ENCODE measurements at regions not wholly inside any gene's neighbourhood (a gene's known extent, or its start where the extent isn't known, plus 50 kb on each side); places are given as distances from the start of the nearest gene placed in this dataset.

DNA sequence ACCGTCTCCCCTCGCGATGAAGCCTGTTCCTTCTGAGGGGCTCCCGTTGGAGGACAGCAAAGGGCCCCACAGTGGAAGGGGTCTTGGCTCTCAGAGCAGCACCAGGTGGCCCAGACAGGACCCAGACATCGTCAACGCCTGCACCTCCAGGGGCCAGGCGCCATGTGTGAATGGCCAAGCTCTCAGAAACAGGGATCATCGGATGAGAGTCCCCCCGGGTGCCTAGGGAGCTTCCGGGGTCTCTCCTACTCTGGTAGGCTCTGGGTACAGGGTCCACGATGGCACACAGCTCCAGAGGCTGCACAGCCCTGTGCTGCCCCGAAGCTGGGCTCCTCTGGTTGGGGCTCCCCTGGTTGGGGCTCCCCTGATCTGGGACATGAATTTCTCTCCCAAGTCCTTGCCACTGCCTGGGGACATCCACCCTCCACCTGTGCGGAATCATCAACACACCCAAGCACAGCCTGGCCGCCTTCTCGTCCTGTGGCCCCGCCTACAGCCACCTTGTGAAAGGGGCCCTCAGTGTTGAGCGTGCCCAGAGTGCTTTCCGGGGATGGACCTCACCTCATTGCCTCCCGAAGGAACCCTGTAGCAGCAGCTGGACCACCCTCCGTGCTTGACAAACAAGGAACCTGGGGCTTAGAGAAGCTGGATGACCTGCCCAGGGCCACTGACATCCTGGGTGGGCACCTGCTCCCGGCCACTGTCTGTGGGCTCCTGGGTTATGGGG, 929.0 kb downstream of the BRD1 start:
- Histone ChIP-seq H3K9me3 (no peaks in the 10 kb centered on the region), H3K27me3 (peaks cover 0 to 22% of the 10 kb centered on the region in 2 donors), H3K27ac (no peak overlapping the region), H3K4me1 (no peaks in the 10 kb centered on the region), H3K4me3 (no peak overlapping the region), H3K36me3 (no peaks in the 10 kb centered on the region)
- DNase-seq (no peak), ATAC-seq (no peak)
- TF ChIP-seq, protein P1, sequence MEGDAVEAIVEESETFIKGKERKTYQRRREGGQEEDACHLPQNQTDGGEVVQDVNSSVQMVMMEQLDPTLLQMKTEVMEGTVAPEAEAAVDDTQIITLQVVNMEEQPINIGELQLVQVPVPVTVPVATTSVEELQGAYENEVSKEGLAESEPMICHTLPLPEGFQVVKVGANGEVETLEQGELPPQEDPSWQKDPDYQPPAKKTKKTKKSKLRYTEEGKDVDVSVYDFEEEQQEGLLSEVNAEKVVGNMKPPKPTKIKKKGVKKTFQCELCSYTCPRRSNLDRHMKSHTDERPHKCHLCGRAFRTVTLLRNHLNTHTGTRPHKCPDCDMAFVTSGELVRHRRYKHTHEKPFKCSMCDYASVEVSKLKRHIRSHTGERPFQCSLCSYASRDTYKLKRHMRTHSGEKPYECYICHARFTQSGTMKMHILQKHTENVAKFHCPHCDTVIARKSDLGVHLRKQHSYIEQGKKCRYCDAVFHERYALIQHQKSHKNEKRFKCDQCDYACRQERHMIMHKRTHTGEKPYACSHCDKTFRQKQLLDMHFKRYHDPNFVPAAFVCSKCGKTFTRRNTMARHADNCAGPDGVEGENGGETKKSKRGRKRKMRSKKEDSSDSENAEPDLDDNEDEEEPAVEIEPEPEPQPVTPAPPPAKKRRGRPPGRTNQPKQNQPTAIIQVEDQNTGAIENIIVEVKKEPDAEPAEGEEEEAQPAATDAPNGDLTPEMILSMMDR (IDR thresholded peaks at IDR 0.05): no peak
- intact Hi-C loops (cut with DNase I): no loop called here

DNA sequence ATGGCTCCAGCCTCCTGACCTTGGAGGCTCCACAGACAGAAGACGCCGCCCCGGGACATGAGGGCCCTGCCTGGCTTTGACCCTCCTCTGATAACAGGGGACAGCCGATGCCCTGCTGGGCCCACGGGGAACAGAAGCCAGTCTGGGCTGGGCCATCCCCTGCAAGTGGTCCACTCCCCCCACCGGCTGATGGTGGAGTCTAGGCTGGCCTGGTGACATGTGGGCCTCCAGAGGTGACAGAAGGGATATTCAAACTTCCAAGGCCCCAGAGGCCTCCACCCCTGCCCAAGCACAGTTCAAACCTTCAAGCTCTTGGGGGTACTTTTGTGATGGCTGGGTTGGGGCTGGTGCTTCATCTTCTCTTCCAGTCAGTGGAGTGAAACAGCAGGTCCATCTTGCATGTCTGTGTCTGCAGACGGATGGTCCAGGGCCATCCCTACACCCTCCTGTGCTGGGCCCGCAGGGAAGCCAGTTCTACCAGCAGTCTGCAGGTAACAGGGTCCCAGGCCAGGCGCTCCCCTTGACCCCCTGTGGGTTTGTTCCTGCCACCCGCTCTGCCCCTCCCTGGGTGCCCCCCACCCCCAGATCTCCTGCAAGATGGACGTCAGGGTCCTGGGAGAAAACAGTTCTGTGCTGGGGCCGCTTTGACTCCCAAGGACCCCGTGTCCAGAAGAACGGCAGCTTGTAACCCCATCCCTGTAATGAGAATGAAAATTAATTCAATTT, 929.9 kb downstream of the BRD1 start:
- no peak for ATAC-seq
- Histone ChIP-seq H3K9me3 (no peaks in the 10 kb centered on the region), H3K4me1 (no peaks in the 10 kb centered on the region), H3K36me3 (no peaks in the 10 kb centered on the region), H3K4me3 (no peak overlapping the region), H3K27ac (no peak overlapping the region), H3K27me3 (peaks cover 0 to 27% of the 10 kb centered on the region in 2 donors)
- peak in 1 of 4 donors; percentile 72 for DNase-seq
- intact Hi-C loops (cut with DNase I): no loop called here
- TF ChIP-seq, protein P1 (IDR thresholded peaks at IDR 0.05): no peak

DNA sequence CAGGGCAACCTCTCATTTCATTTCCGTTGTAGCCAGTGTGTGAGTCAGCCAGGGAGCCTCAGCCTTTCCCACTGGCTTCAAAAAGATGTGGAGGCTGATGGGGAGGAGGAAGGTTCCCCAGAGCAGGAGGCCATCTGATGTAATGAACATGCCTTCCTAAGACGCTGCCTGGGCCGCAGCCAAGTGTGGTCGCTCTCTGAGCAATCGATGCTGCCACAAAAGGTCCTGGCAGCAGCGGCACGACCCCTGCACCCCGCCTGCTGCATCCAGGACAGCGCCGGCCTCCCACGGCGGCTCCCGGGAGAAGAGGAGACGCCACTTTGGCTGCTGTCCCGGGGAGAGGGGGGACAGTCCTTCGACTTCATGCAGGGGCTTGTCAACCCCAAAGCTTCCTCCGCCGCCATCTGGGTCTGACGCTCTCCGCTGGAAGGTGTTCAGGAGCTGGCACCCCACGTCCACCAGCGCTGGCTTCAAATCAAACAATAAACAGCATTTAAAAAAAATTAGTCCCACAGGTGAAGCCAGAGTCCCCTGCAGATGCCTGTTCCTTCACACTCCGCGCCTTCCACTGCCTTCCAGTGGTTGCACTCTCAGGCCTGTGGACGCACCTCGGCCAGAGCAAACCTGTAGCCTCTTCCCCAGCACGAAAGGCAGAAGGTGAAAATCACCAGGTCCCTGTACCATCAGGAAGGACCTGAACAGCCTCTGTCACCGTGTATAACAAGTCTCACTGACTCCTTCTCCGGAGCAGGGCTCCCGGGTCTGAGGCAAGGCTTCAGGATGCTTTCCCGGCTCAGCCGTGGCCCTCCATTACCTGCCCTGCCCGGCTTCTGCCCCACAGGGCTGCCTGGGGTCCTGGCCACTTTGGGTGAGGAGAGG, 930.7 kb downstream of the BRD1 start:
- Histone ChIP-seq H3K4me1 (no peaks in the 10 kb centered on the region), H3K27me3 (peaks cover 0 to 33% of the 10 kb centered on the region in 2 donors), H3K4me3 (no peak overlapping the region), H3K36me3 (no peaks in the 10 kb centered on the region), H3K9me3 (no peaks in the 10 kb centered on the region), H3K27ac (no peak overlapping the region)
- intact Hi-C loops (cut with DNase I): no loop called here
- no peak for ATAC-seq
- TF ChIP-seq, protein P1 (IDR thresholded peaks at IDR 0.05): no peak
- DNase-seq: peak in 1 of 4 donors; percentile 73

DNA sequence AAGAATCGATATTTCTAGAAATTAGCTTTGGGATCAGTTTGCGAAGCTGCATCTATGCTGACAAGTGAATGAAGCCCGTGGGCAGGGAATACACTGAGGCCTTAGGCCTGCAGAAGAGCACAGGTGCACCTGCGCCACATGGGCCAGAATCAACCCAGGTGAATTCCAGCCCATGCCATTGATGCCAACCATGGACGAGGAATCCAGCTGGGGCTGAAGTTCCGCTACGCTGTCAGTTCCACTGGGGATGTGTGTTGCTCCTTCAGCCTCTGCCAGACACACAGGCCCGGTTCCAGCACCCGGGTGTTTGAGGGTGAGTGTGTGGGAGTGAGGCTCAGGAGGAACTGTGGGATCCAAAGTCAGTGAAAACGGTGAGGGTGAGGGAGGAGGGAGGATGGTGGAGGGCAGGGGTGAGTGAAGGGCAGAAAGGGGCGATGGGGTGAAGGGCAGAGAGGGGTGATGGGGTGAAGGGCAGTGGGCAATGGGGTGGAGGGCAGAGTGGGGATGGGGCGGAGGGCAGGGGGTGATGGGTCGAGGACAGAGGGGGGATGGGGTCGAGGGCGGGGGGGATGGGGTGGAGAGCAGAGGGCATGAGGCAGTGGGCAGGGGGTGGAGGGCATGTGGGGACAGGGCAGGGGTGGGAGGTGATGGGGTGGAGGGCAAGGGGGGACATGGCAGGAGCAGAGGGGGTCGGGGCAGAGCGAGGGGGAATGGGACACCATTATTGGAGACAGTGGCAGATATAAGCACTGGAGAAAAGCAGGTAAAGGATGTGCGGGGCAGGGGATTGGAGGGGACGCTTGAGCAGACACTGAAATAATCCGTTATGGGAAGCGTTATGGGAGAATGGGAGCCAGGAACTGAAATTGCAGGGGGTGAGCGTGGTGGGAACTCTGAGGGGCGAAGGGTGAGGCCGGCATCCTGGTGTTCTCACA, 931.6 kb downstream of the BRD1 start:
- intact Hi-C loops (cut with DNase I): no loop called here
- no peaks in the 10 kb centered on the region for H3K9me3 ChIP-seq
- ATAC-seq (no peak), DNase-seq (no peak)
- H3K27me3 ChIP-seq: peaks cover 0 to 41% of the 10 kb centered on the region in 2 donors
- no peaks in the 10 kb centered on the region for H3K4me1 ChIP-seq
- H3K4me3 ChIP-seq: no peak overlapping the region
- TF ChIP-seq, protein P1 (IDR thresholded peaks at IDR 0.05): no peak
- no peak overlapping the region for H3K27ac ChIP-seq
- no peaks in the 10 kb centered on the region for H3K36me3 ChIP-seq

Measured in left lung (tissue), 4 donors.